OCI-LY3 (cell line): ENCODE measurements at regions not wholly inside any gene's neighbourhood (a gene's known extent, or its start where the extent isn't known, plus 50 kb on each side); places are given as distances from the start of the nearest gene placed in this dataset.

ENCODE experiments used
- EZH2phosphoT487 ChIP-seq: fragments of 200-600 bp; shearing (Covaris generic); IDR thresholded peaks from 2 replicates; pipeline ENCODE4 v1.6.1; 2018; ENCODE audit warnings: antibody characterized with exemption, mixed run types, low read depth
- TF ChIP-seq, protein P1 (sequence below): fragments of 200-600, 300-600 bp; sonication (generic); IDR thresholded peaks from 2 replicates; pipeline ENCODE4 v1.5.1; 2014; ENCODE audit warnings: antibody characterized with exemption, low read length, low read depth

DNA sequence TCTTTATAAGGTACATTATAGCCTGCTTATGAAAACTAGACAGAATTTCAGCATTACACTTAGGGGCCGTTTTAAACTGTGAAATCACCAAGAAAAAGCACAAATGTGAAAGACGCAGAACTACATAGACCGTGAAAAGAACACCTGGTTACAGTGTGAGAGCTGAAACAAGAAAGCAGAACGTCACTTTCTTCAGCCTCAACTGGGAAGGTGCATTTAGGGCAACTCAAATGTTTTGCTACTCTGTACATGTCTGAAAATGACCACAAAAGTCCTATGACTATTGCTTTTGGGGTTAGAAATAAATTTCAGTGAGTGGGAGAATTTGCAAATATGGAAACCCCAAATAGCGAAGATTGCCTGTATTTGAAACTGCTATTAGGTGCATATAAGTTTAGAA, 268.7 kb downstream of the OLFM3 start:
- TF ChIP-seq, protein P1, sequence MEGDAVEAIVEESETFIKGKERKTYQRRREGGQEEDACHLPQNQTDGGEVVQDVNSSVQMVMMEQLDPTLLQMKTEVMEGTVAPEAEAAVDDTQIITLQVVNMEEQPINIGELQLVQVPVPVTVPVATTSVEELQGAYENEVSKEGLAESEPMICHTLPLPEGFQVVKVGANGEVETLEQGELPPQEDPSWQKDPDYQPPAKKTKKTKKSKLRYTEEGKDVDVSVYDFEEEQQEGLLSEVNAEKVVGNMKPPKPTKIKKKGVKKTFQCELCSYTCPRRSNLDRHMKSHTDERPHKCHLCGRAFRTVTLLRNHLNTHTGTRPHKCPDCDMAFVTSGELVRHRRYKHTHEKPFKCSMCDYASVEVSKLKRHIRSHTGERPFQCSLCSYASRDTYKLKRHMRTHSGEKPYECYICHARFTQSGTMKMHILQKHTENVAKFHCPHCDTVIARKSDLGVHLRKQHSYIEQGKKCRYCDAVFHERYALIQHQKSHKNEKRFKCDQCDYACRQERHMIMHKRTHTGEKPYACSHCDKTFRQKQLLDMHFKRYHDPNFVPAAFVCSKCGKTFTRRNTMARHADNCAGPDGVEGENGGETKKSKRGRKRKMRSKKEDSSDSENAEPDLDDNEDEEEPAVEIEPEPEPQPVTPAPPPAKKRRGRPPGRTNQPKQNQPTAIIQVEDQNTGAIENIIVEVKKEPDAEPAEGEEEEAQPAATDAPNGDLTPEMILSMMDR = no peak
- TF ChIP-seq EZH2phosphoT487 = no peak
